NB4 (cell line): ENCODE measurements at regions not wholly inside any gene's neighbourhood (a gene's known extent, or its start where the extent isn't known, plus 50 kb on each side); places are given as distances from the start of the nearest gene placed in this dataset.

Source experiments
- DNase-seq: peaks from one replicate; pipeline ENCODE4 v3.0.0; 2010; ENCODE audit warnings: low read depth
- H3K4me3 ChIP-seq: one replicate; pipeline ENCODE4 v1.5.1; 2011; ENCODE audit warnings: mild to moderate bottlenecking, low read depth, low read length, moderate library complexity
- CTCF ChIP-seq: IDR thresholded peaks from one replicate; pipeline ENCODE4 v1.5.1; 2012; ENCODE audit warnings: low read depth, low read length
- MAX ChIP-seq: IDR thresholded peaks from 2 replicates; pipeline ENCODE4 v1.6.1; 2011; ENCODE audit warnings: low read depth, low read length
- MYC ChIP-seq: IDR thresholded peaks from 2 replicates; pipeline ENCODE4 v1.6.1; 2011; ENCODE audit warnings: low read depth, low read length
- POLR2A ChIP-seq: IDR thresholded peaks from 2 replicates; pipeline ENCODE4 v1.6.1; 2011; ENCODE audit warnings: mild to moderate bottlenecking; ENCODE audit not compliant: insufficient read length; ENCODE audit errors: extremely low read depth

- DNase-seq: no peak
- no peak for TF ChIP-seq POLR2A
- no peak for TF ChIP-seq MYC
- no peak for TF ChIP-seq MAX
- no peak for TF ChIP-seq CTCF
- H3K4me3 ChIP-seq: no peak overlapping the region
These were observed 131.9 kb upstream of the CSF3R start for GRCh38 chr1:36614571-36614970.

- no peak for DNase-seq
- no peak for TF ChIP-seq MAX
- no peak overlapping the region for H3K4me3 ChIP-seq
These were observed 131.0 kb upstream of the CSF3R start for GRCh38 chr1:36613721-36614120.

GRCh38 chr1:36612881-36613280 is 130.2 kb upstream of the CSF3R start:
- TF ChIP-seq MYC (no peak), CTCF (peak; percentile 21), POLR2A (no peak)
- H3K4me3 ChIP-seq: no peak overlapping the region
- DNase-seq: no peak

GRCh38 chr1:36612121-36612520 is 129.4 kb upstream of the CSF3R start:
- TF ChIP-seq MYC: no peak
- TF ChIP-seq POLR2A: no peak
- no peak for TF ChIP-seq MAX
- TF ChIP-seq CTCF: no peak
- no peak overlapping the region for H3K4me3 ChIP-seq

GRCh38 chr1:36609241-36610027 is 126.7 kb upstream of the CSF3R start:
- peak; percentile 74 for DNase-seq
- H3K4me3 ChIP-seq: no peak overlapping the region
- TF ChIP-seq CTCF (peak; percentile 98), MAX (peak; percentile 74), MYC (no peak)

More at GRCh38 chr1:36612121-36612520, 129.4 kb upstream of the CSF3R start:
- no peak for DNase-seq

GRCh38 chr1:36608272-36608671 is 125.6 kb upstream of the CSF3R start:
- no peak for DNase-seq
- TF ChIP-seq POLR2A (no peak), MAX (no peak), MYC (no peak), CTCF (no peak)

More at GRCh38 chr1:36608272-36608671, 125.6 kb upstream of the CSF3R start:
- H3K4me3 ChIP-seq: no peak overlapping the region
